Caco-2 (cell line): ENCODE measurements at regions not wholly inside any gene's neighbourhood (a gene's known extent, or its start where the extent isn't known, plus 50 kb on each side); places are given as distances from the start of the nearest gene placed in this dataset.

Source experiments
- BruUV-seq: library from RNA; stranded (reverse); fragments of 400-500 nt; replicated peaks from 2 replicates; lab custom pipeline; 2021; lab: Mats Ljungman, UMichigan
- CTCF ChIA-PET: fragments of 300-600 bp; sonication (Branson Sonifier 250); formaldehyde crosslinking; loops from one replicate; lab custom pipeline; 2022; ENCODE audit warnings: antibody characterized with exemption; lab: Charles Lee
- POLR2A ChIA-PET: fragments of 300-600 bp; sonication (Branson Sonifier 250); formaldehyde crosslinking; loops from one replicate; lab custom pipeline; 2022; ENCODE audit warnings: antibody characterized with exemption; lab: Charles Lee
- DNase-seq, 2 experiments: peaks; one replicate each; pipeline versions ENCODE4 v3.0.0 to v3.0.0-alpha.2; 2020 to 2022
- H3K27me3 ChIP-seq: replicated peaks from 2 replicates; pipeline ENCODE4 v1.6.0; 2011; ENCODE audit warnings: low read length; ENCODE audit not compliant: control insufficient read depth, insufficient read depth
- H3K36me3 ChIP-seq: 2 replicates; pipeline ENCODE4 v1.5.1; 2011; ENCODE audit warnings: low read length; ENCODE audit not compliant: control insufficient read depth, insufficient read depth
- H3K4me1 ChIP-seq: fragments of 250-450 bp; sonication (Bioruptor Pico); 2 replicates; pipeline ENCODE4 v1.5.1; 2020; ENCODE audit warnings: mild to moderate bottlenecking
- H3K4me3 ChIP-seq: 2 replicates; pipeline ENCODE4 v1.5.1; 2011; ENCODE audit warnings: low read depth, mild to moderate bottlenecking, control low read depth, low read length
- H3K9me3 ChIP-seq: fragments of 250-450 bp; sonication (Bioruptor Pico); 2 replicates; pipeline ENCODE4 v1.5.1; 2020; ENCODE audit warnings: mild to moderate bottlenecking, moderate library complexity
- H3K27ac Mint-ChIP-seq: one replicate; pipeline ENCODE4 v1.8.0; 2022; ENCODE audit warnings: mixed read lengths; ENCODE audit not compliant: unreplicated experiment
- H3K27me3 Mint-ChIP-seq: one replicate; pipeline ENCODE4 v1.8.0; 2022; ENCODE audit warnings: mixed read lengths; ENCODE audit not compliant: insufficient read depth, unreplicated experiment
- H3K36me3 Mint-ChIP-seq: one replicate; pipeline ENCODE4 v1.8.0; 2022; ENCODE audit warnings: mild to moderate bottlenecking, mixed read lengths; ENCODE audit not compliant: insufficient read depth, unreplicated experiment
- H3K4me1 Mint-ChIP-seq: one replicate; pipeline ENCODE4 v1.8.0; 2022; ENCODE audit warnings: low read depth, mixed read lengths; ENCODE audit not compliant: unreplicated experiment
- H3K4me3 Mint-ChIP-seq: one replicate; pipeline ENCODE4 v1.8.0; 2022; ENCODE audit warnings: mild to moderate bottlenecking, moderate library complexity, mixed read lengths; ENCODE audit not compliant: unreplicated experiment
- H3K9me3 Mint-ChIP-seq: one replicate; pipeline ENCODE4 v1.8.0; 2022; ENCODE audit warnings: mixed read lengths; ENCODE audit not compliant: unreplicated experiment
- intact Hi-C: fragments of 100-400 bp; cut with micrococcal nuclease; formaldehyde crosslinking; loops from one replicate; pipeline ENCODE4 v1.10.0; 2022; ENCODE audit not compliant: unreplicated experiment
- TF ChIP-seq, protein P1 (sequence below), 2 experiments: fragments of 200-600 bp in 1 of 2; IDR thresholded peaks; 1 replicate in 1 of 2; 2 replicates in 1 of 2; pipeline versions ENCODE4 v1.5.1 to v1.8.0; 2011 to 2022; ENCODE audit warnings: antibody characterized with exemption in 1 of 2, control low read depth in 1 of 2, inconsistent platforms in 1 of 2, low read depth in 1 of 2, low read length in 1 of 2, mild to moderate bottlenecking in 1 of 2, moderate library complexity in 1 of 2; ENCODE audit not compliant: insufficient read depth in 1 of 2, severe bottlenecking in 1 of 2, unreplicated experiment in 1 of 2

DNA sequence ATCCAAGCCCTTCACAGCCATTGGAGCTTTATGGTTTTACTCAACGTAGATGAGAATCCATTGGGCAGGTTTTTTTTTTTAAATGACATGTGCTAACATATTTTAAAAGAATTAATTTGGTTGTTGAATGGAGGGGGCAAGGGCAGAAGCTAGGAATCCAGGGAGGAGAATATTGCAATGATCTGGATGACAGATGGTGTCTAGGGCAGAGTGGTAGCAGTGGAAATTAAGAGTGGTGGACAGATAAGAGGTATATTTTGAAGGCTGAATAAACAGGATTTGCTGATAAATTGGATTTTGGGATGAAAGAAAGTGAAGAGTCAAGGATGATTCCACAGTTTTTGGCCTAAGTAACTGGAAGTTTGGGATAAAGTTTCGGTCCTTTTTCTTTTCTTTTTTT lies 54.8 kb upstream of the DHX40 start:
- Histone ChIP-seq H3K36me3 (no peaks in the 10 kb centered on the region), H3K4me1 (peaks cover 7% of the 10 kb centered on the region), H3K9me3 (no peaks in the 10 kb centered on the region), H3K27me3 (no peaks in the 10 kb centered on the region; the same call in 1 of the 2 replicates), H3K4me3 (no peak overlapping the region)
- no peak for DNase-seq
- intact Hi-C loops, result no loop called here
- Mint-ChIP-seq H3K9me3 (no peaks in the 10 kb centered on the region), H3K4me3 (no peak overlapping the region), H3K4me1 (peaks cover 13% of the 10 kb centered on the region), H3K27me3 (no peaks in the 10 kb centered on the region), H3K36me3 (no peaks in the 10 kb centered on the region), H3K27ac (no peak overlapping the region)
- BruUV-seq, result no TSS peak
- ChIA-PET POLR2A (no interaction called here), CTCF (no interaction called here)
- TF ChIP-seq, protein P1, sequence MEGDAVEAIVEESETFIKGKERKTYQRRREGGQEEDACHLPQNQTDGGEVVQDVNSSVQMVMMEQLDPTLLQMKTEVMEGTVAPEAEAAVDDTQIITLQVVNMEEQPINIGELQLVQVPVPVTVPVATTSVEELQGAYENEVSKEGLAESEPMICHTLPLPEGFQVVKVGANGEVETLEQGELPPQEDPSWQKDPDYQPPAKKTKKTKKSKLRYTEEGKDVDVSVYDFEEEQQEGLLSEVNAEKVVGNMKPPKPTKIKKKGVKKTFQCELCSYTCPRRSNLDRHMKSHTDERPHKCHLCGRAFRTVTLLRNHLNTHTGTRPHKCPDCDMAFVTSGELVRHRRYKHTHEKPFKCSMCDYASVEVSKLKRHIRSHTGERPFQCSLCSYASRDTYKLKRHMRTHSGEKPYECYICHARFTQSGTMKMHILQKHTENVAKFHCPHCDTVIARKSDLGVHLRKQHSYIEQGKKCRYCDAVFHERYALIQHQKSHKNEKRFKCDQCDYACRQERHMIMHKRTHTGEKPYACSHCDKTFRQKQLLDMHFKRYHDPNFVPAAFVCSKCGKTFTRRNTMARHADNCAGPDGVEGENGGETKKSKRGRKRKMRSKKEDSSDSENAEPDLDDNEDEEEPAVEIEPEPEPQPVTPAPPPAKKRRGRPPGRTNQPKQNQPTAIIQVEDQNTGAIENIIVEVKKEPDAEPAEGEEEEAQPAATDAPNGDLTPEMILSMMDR (IDR thresholded peaks at IDR 0.05; ENCODE audit: insufficient read depth in 1 of 2, low read depth in 1 of 2, low read length in 1 of 2, severe bottlenecking in 1 of 2, unreplicated experiment in 1 of 2), result no peak

DNA sequence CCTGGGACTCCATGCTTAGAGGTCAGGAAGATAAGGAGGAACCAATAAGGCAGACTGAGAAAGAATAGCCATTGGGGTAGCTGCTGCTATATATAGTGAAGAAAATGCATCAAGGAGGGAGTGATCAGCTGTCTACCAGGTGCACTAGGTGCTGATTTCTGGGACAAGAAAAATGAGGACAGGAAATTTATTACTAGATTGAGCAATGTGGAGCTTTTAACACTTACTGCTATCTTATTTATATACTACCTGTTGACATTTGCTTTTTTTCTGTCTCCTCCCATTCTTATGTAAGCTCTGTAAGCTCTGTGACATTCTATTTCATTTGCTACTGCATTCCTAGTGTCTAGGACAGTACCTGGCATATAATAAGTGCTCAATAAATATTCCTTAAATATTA lies 53.7 kb upstream of the DHX40 start:
- BruUV-seq, result no TSS peak
- H3K4me3 Mint-ChIP-seq, result no peak overlapping the region
- no peaks in the 10 kb centered on the region for H3K27me3 ChIP-seq
- no peaks in the 10 kb centered on the region for H3K36me3 ChIP-seq
- H3K36me3 Mint-ChIP-seq, result no peaks in the 10 kb centered on the region
- TF ChIP-seq, protein P1 (IDR thresholded peaks at IDR 0.05; ENCODE audit: insufficient read depth in 1 of 2, low read depth in 1 of 2, low read length in 1 of 2, severe bottlenecking in 1 of 2, unreplicated experiment in 1 of 2), result no peak
- POLR2A ChIA-PET, result no interaction called here
- DNase-seq, result no peak
- intact Hi-C loops, result no loop called here
- H3K4me3 ChIP-seq, result no peak overlapping the region
- no peaks in the 10 kb centered on the region for H3K9me3 Mint-ChIP-seq
- no peak overlapping the region for H3K27ac Mint-ChIP-seq
- no peaks in the 10 kb centered on the region for H3K4me1 ChIP-seq
- no peaks in the 10 kb centered on the region for H3K27me3 Mint-ChIP-seq
- peaks cover 7% of the 10 kb centered on the region for H3K4me1 Mint-ChIP-seq
- no peaks in the 10 kb centered on the region for H3K9me3 ChIP-seq
- CTCF ChIA-PET, result no interaction called here

DNA sequence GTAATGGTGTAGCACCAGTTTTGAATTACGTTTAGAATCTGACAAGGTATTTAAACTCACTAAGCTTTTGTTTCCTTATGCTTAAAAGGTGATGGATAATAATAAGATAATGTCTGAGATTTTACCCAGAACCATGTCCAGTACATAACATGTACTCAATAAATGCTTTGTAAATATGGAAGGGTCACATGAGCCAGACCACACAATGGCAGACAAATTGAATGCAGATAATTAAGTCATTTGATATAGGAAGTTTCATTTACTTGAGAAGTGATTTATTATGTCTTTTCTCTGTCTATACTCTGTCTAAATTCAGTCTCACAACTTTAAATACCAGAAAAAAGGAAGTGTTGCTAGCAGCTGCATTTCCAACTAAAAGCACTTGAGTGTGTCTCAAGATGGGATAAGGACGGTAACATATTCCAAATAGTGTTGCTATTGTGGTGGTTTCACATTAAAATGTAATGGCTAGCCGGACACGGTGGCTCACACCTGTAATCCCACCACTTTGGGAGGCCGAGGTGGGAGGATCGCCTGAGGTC lies 52.5 kb upstream of the DHX40 start:
- Histone ChIP-seq H3K4me1 (no peaks in the 10 kb centered on the region), H3K9me3 (no peaks in the 10 kb centered on the region), H3K27me3 (no peaks in the 10 kb centered on the region), H3K36me3 (no peaks in the 10 kb centered on the region), H3K4me3 (no peak overlapping the region)
- intact Hi-C loops, result no loop called here
- H3K4me1 Mint-ChIP-seq, result peaks cover 7% of the 10 kb centered on the region
- TF ChIP-seq, protein P1 (IDR thresholded peaks at IDR 0.05; ENCODE audit: insufficient read depth in 1 of 2, low read depth in 1 of 2, low read length in 1 of 2, severe bottlenecking in 1 of 2, unreplicated experiment in 1 of 2), result no peak
- H3K4me3 Mint-ChIP-seq, result no peak overlapping the region
- no peaks in the 10 kb centered on the region for H3K27me3 Mint-ChIP-seq
- no peaks in the 10 kb centered on the region for H3K9me3 Mint-ChIP-seq
- ChIA-PET CTCF (interaction anchor here (0.6 kb wide), 2 partner anchors 38 to 129 kb away, joined by 4 to 5 read pairs; no protein-coding TSS in a partner anchor), POLR2A (no interaction called here)
- no peak for DNase-seq
- H3K27ac Mint-ChIP-seq, result no peak overlapping the region
- no peaks in the 10 kb centered on the region for H3K36me3 Mint-ChIP-seq
- no TSS peak for BruUV-seq
